GM18498 (cell line): ENCODE measurements at regions not wholly inside any gene's neighbourhood (a gene's known extent, or its start where the extent isn't known, plus 50 kb on each side); places are given as distances from the start of the nearest gene placed in this dataset.
"Not testable (repeated sequence)": the region's sequence is repeated elsewhere in the genome, so short reads cannot be mapped to it uniquely, and the experiment has no call there.

Source experiments
- ATAC-seq: cut with Tn5 transposase; IDR thresholded peaks from one replicate; pipeline ENCODE4 v1.9.1; 2021; ENCODE audit warnings: mild to moderate bottlenecking, moderate library complexity; ENCODE audit not compliant: unreplicated experiment

- no peak for ATAC-seq
Measured at GRCh38 chr12:124654666-124655047, 87.2 kb upstream of the NCOR2 start.

GRCh38 chr12:124653169-124653931, 85.9 kb upstream of the NCOR2 start:
- no peak for ATAC-seq

GRCh38 chr12:124652661-124653060, 85.2 kb upstream of the NCOR2 start:
- no peak for ATAC-seq

GRCh38 chr12:124651516-124652273, 84.3 kb upstream of the NCOR2 start:
- no peak for ATAC-seq

GRCh38 chr12:124650912-124651311, 83.5 kb upstream of the NCOR2 start:
- ATAC-seq, result no peak

GRCh38 chr12:124648710-124649384, 81.4 kb upstream of the NCOR2 start:
- ATAC-seq, result no peak

GRCh38 chr12:124647316-124647715, 79.9 kb upstream of the NCOR2 start:
- no peak for ATAC-seq

GRCh38 chr12:124646385-124647230, 79.2 kb upstream of the NCOR2 start:
- ATAC-seq, result no peak

- ATAC-seq, result no peak
Measured at GRCh38 chr12:124645530-124646244, 78.3 kb upstream of the NCOR2 start.

- ATAC-seq, result not testable (repeated sequence)
Measured at GRCh38 chr12:124643768-124644167, 76.4 kb upstream of the NCOR2 start.

GRCh38 chr12:124642105-124642504, 74.7 kb upstream of the NCOR2 start:
- no peak for ATAC-seq

- no peak for ATAC-seq
Measured at GRCh38 chr12:124641591-124641990, 74.2 kb upstream of the NCOR2 start.

GRCh38 chr12:124640056-124640455, 72.6 kb upstream of the NCOR2 start:
- ATAC-seq, result no peak

- ATAC-seq, result no peak
Measured at GRCh38 chr12:124639122-124639806, 71.9 kb upstream of the NCOR2 start.

- no peak for ATAC-seq
Measured at GRCh38 chr12:124637581-124637981, 70.2 kb upstream of the NCOR2 start.

- ATAC-seq, result no peak
Measured at GRCh38 chr12:124637163-124637562, 69.8 kb upstream of the NCOR2 start.

- no peak for ATAC-seq
Measured at GRCh38 chr12:124636138-124636978, 68.9 kb upstream of the NCOR2 start.

GRCh38 chr12:124635316-124635715, 67.9 kb upstream of the NCOR2 start:
- ATAC-seq, result no peak
